ENCODE measurements at regions not wholly inside any gene's neighbourhood (a gene's known extent, or its start where the extent isn't known, plus 50 kb on each side); places are given as distances from the start of the nearest gene placed in this dataset. TPM values are rescaled to one million over a fixed set of nuclear protein-coding genes. Genes with fewer than 3 reads are reported as not detected.

GRCh38 chr10:85548034-85548433, 818.6 kb downstream of the GRID1 start:
- no peak overlapping the region for H3K56ac ChIP-seq (ENCODE audit: extremely low read depth, insufficient read depth, low read length)
- H4K8ac ChIP-seq (ENCODE audit: low read depth in 2 of 2, low read length in 2 of 2) = no peak overlapping the region
- H2AK9ac ChIP-seq (replicated peaks; ENCODE audit: low read depth, low read length, poor library complexity) = no peak overlapping the region
- dilution Hi-C loops (cut with HindIII; ENCODE audit: low sequenced_read_pairs, unreplicated experiment) = no loop called here
- no peak overlapping the region for H3K4me2 ChIP-seq (ENCODE audit: low read depth, low read length)
- H2BK5ac ChIP-seq (ENCODE audit: low read depth, low read length, poor library complexity, severe bottlenecking) = no peak overlapping the region
- no peak overlapping the region for H3K27ac ChIP-seq (ENCODE audit: insufficient read depth, low read length)
- no peak overlapping the region for H2BK15ac ChIP-seq (ENCODE audit: low read depth, low read length)
- no peaks in the 10 kb centered on the region for H3K36me3 ChIP-seq (ENCODE audit: control insufficient read depth, insufficient read depth, low read length)
- H3K9ac ChIP-seq (ENCODE audit: low read depth, low read length) = no peak overlapping the region
- in situ Hi-C loops (cut with MboI; ENCODE audit: low sequenced_read_pairs) = no loop called here
- H4K91ac ChIP-seq (ENCODE audit: insufficient read depth, low read depth, low read length) = no peak overlapping the region
- H4K5ac ChIP-seq (ENCODE audit: low read depth, low read length) = no peak overlapping the region
- no peaks in the 10 kb centered on the region for H3K4me1 ChIP-seq (ENCODE audit: control insufficient read depth, insufficient read depth, low read length)
- TF ChIP-seq MAZ (IDR thresholded peaks at IDR 0.05; ENCODE audit: borderline replicate concordance, low read depth, low read length) = no peak
- no peak for TF ChIP-seq CEBPB (IDR thresholded peaks at IDR 0.05; ENCODE audit: low read depth, low read length)
- TF ChIP-seq POLR2A (IDR thresholded peaks at IDR 0.05; ENCODE audit: low read depth, low read length) = no peak
- TF ChIP-seq MXI1 (IDR thresholded peaks at IDR 0.05; ENCODE audit: borderline replicate concordance, low read depth, low read length) = no peak
- TF ChIP-seq ELK1 (IDR thresholded peaks at IDR 0.05; ENCODE audit: borderline replicate concordance, low read depth, low read length) = no peak
- TF ChIP-seq RCOR1 (IDR thresholded peaks at IDR 0.05; ENCODE audit: insufficient replicate concordance, low read length) = no peak
- TF ChIP-seq CTCF (conservative IDR thresholded peaks at IDR 0.05; ENCODE audit: low read depth, low read length) = no peak
- H3K9me3 ChIP-seq (ENCODE audit: control insufficient read depth, insufficient read depth, low read length) = peaks cover 2% of the 10 kb centered on the region; the same call in 1 of the 2 replicates
- WGBS, 2 experiments (ENCODE audit: extremely low coverage in 2 of 2, insufficient read length in 1 of 2) = no CpG with 5 or more reads among the region's 2 CpGs
- no peaks in the 10 kb centered on the region for H3K79me1 ChIP-seq (ENCODE audit: low read depth in 1 of 2, low read length in 2 of 2)
- POLR2A ChIA-PET (ENCODE audit: unreplicated experiment) = no interaction called here
- CTCF ChIA-PET = no interaction called here
- DNase-seq (no peak), ATAC-seq (ENCODE audit: low read depth) (no peak)
- no peak overlapping the region for H2BK120ac ChIP-seq (ENCODE audit: low read depth, low read length)
- H2AFZ ChIP-seq (replicated peaks; ENCODE audit: low read length, poor library complexity) = no peak overlapping the region
- no peak overlapping the region for H2BK20ac ChIP-seq (ENCODE audit: low read depth, low read length)
- H3K27me3 ChIP-seq (ENCODE audit: control insufficient read depth, insufficient read depth, low read length) = no peaks in the 10 kb centered on the region
- H3K9me1 ChIP-seq (ENCODE audit: insufficient read depth, low read length) = no peaks in the 10 kb centered on the region
- H4K20me1 ChIP-seq (ENCODE audit: insufficient read depth, low read length) = no peaks in the 10 kb centered on the region
- H3K4ac ChIP-seq (ENCODE audit: low read depth, low read length) = no peak overlapping the region
- H3K4me3 ChIP-seq (ENCODE audit: insufficient read depth, low read depth, low read length) = no peak overlapping the region
- BruUV-seq (replicated peaks) = no TSS peak
- H2AK5ac ChIP-seq (ENCODE audit: low read depth, low read length) = no peak overlapping the region
- H3K14ac ChIP-seq (replicated peaks; ENCODE audit: low read depth, low read length) = no peak overlapping the region
- H3K23ac ChIP-seq (ENCODE audit: low read depth, low read length) = no peak overlapping the region
- no peak overlapping the region for H3K18ac ChIP-seq (ENCODE audit: low read depth, low read length)
- intact Hi-C loops (cut with micrococcal nuclease) = no loop called here

Small RNA genes in the stretch of these regions (microRNA-seq; reads per million reads assigned to microRNA genes)
- gene RNU6-325P (ENCODE audit: insufficient read depth, insufficient read length) = not detected

Small RNA genes in the stretch of these regions (small RNA-seq; reads per million reads assigned to genes)
- 0 reads per million in 5 experiments for gene RNU6-325P
